ENCODE measurements at regions not wholly inside any gene's neighbourhood (a gene's known extent, or its start where the extent isn't known, plus 50 kb on each side); places are given as distances from the start of the nearest gene placed in this dataset.

- DNase-seq (ENCODE audit: low read depth in 2 of 3, low spot score in 2 of 3): peak in 2 of 3 donors; percentile 29 to 67
Measured at GRCh38 chr1:80892539-80892938, 908.2 kb upstream of the ADGRL2 start.

- DNase-seq (ENCODE audit: low read depth in 2 of 3, low spot score in 2 of 3): no peak
Measured at GRCh38 chr1:80891871-80892270, 908.9 kb upstream of the ADGRL2 start.

- DNase-seq (ENCODE audit: low read depth in 2 of 3, low spot score in 2 of 3): no peak
Measured at GRCh38 chr1:80882553-80882952, 918.2 kb upstream of the ADGRL2 start.

- DNase-seq (ENCODE audit: low read depth in 2 of 3, low spot score in 2 of 3): no peak
Measured at GRCh38 chr1:80878343-80878742, 922.4 kb upstream of the ADGRL2 start.

- no peak for DNase-seq (ENCODE audit: low read depth in 2 of 3, low spot score in 2 of 3)
Measured at GRCh38 chr1:80876035-80876434, 924.7 kb upstream of the ADGRL2 start.

- no peak for DNase-seq (ENCODE audit: low read depth in 2 of 3, low spot score in 2 of 3)
Measured at GRCh38 chr1:80869299-80869698, 931.4 kb upstream of the ADGRL2 start.

GRCh38 chr1:80847904-80848303, 952.8 kb upstream of the ADGRL2 start:
- no peak for DNase-seq (ENCODE audit: low read depth in 2 of 3, low spot score in 2 of 3)

- DNase-seq (ENCODE audit: low read depth in 2 of 3, low spot score in 2 of 3): no peak
Measured at GRCh38 chr1:80846966-80847365, 953.8 kb upstream of the ADGRL2 start.

GRCh38 chr1:80842796-80843195, 957.9 kb upstream of the ADGRL2 start:
- DNase-seq (ENCODE audit: low read depth in 2 of 3, low spot score in 2 of 3): no peak

GRCh38 chr1:80841261-80841660, 959.5 kb upstream of the ADGRL2 start:
- no peak for DNase-seq (ENCODE audit: low read depth in 2 of 3, low spot score in 2 of 3)

- DNase-seq (ENCODE audit: low read depth in 2 of 3, low spot score in 2 of 3): no peak
Measured at GRCh38 chr1:80837066-80837465, 963.7 kb upstream of the ADGRL2 start.

GRCh38 chr1:80836505-80836904, 964.2 kb upstream of the ADGRL2 start:
- no peak for DNase-seq (ENCODE audit: low read depth in 2 of 3, low spot score in 2 of 3)

GRCh38 chr1:80827666-80828065, 973.1 kb upstream of the ADGRL2 start:
- no peak for DNase-seq (ENCODE audit: low read depth in 2 of 3, low spot score in 2 of 3)

GRCh38 chr1:80825067-80825466, 975.7 kb upstream of the ADGRL2 start:
- no peak for DNase-seq (ENCODE audit: low read depth in 2 of 3, low spot score in 2 of 3)

- no peak for DNase-seq (ENCODE audit: low read depth in 2 of 3, low spot score in 2 of 3)
Measured at GRCh38 chr1:80818211-80818610, 982.5 kb upstream of the ADGRL2 start.

GRCh38 chr1:80807981-80808380, 992.8 kb upstream of the ADGRL2 start:
- DNase-seq (ENCODE audit: low read depth in 2 of 3, low spot score in 2 of 3): no peak

- no peak for DNase-seq (ENCODE audit: low read depth in 2 of 3, low spot score in 2 of 3)
Measured at GRCh38 chr1:80806431-80806830, 994.3 kb upstream of the ADGRL2 start.

GRCh38 chr1:80801695-80802094, 999.0 kb upstream of the ADGRL2 start:
- DNase-seq (ENCODE audit: low read depth in 2 of 3, low spot score in 2 of 3): no peak

- no peak for DNase-seq (ENCODE audit: low read depth in 2 of 3, low spot score in 2 of 3)
Measured at GRCh38 chr1:80799457-80799856, 1001.3 kb upstream of the ADGRL2 start.

GRCh38 chr1:80779275-80779674, 1021.5 kb upstream of the ADGRL2 start:
- DNase-seq (ENCODE audit: low read depth in 2 of 3, low spot score in 2 of 3): no peak

- no peak for DNase-seq (ENCODE audit: low read depth in 2 of 3, low spot score in 2 of 3)
Measured at GRCh38 chr1:80778094-80778840, 1022.5 kb upstream of the ADGRL2 start.

- DNase-seq (ENCODE audit: low read depth in 2 of 3, low spot score in 2 of 3): no peak
Measured at GRCh38 chr1:80776266-80776665, 1024.5 kb upstream of the ADGRL2 start.

- no peak for DNase-seq (ENCODE audit: low read depth in 2 of 3, low spot score in 2 of 3)
Measured at GRCh38 chr1:80769208-80769750, 1031.5 kb upstream of the ADGRL2 start.
